ENCODE measurements at regions not wholly inside any gene's neighbourhood (a gene's known extent, or its start where the extent isn't known, plus 50 kb on each side); places are given as distances from the start of the nearest gene placed in this dataset.
A peak's percentile ranks its signal among the peaks of the same experiment; 100 is the strongest.

DNA sequence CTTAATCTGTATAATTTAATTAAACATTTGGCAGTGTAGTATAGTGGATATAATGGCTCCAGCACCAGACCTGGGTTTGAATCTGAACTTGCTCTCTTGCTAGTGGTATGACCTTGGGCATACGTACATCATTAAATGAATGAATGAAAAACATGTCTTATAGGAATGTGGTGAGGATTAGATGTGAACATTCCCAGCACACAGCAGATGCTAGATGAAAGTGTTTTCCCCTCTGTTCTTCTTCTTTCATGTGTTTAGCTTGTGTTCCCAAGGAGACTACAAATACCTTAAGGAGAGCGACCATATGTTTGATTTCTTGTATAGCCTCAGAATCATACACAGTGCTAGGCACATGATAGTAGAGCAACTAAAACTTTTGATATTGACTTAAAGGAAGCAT, 56.5 kb downstream of the CT47B1 start:
- DNase-seq, result no peak

DNA sequence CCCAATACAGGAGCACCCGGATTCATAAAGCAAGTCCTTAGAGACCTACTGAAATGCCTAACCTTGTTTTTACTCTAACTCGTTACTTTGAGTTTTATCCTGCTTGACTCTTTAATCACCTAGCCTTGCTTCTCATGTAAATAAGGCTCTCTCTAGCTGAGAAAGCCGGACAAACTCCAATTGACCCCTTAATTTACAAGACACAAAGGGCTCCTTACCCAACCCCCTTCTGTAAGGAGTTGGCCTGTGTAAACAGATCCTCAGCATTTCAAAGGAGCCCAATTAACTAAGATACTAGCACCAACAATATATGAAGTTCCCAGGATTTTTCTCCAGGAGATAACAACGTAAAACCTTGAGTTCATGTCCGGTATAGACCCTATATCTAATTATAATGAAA, 61.7 kb downstream of the CT47B1 start:
- DNase-seq, result no peak

DNA sequence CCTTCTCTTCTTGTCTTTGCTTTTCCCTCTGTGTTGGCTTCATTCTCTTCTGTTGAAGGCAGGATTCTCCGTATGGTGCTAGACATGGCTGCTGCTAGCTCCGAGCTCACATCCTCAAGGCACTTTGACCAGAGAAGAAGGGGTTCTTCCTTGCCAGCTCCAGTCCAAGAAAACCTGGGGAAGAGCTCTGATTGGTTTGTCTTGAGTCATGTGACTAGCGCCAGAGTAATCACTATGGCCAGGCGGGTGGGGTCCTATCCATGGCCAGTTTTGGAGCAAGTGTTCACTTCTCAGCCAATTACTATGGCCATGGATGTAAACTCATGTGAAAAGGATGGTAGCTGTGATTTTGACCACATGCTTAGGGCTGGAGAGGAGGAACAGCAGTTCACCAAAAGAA, 74.2 kb downstream of the CT47B1 start:
- DNase-seq, result no peak

DNA sequence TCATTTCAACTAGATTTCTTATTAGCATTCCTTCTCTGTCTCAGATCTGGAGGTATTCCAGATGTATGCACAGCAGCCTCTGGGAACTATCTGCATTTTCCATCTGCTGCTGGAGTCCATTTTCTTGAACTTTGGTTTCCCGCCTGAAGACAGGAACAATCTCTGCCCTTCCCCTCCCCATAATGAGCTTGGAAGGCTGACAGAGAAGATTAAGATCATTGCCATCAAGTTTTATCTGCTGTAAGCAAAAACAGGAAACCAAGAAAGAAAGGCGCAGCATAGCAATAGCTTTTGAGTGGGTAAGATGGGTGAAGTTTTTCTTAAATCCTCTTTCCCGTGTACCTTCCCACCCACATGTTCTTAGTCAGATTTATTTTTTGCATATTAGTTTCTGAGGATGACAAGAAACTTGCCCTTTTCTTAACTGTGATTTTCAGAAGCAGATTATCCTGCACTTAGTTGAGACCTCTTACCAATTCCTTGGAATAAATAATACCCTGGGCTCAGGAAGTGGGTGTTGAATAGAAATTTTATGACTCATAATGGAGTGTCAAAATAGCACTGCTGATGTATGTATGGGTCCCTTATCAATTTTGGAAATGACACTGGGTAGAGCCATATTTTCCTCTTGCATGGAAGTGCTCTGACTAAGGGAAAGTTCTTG, 78.3 kb downstream of the CT47B1 start:
- no peak for DNase-seq

DNA sequence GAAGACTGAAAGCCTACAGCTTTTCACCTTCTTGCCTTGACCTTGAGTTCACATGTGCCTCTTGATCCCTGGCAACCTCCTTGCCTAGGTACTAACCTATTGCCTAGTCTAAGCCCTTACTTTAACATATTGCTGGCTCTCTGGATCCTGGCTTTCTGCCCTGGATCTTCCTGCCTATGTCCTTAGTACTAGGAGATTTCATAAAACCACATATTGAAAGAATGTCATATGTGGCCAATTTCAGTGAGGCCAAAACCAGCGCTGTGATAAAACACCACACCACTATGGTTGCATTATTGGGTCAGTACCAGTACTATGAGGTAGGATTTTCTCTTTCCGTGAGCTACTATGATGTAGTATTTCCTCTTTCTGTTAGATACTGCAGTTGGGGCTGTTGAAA, 80.4 kb downstream of the CT47B1 start:
- no peak for DNase-seq

DNA sequence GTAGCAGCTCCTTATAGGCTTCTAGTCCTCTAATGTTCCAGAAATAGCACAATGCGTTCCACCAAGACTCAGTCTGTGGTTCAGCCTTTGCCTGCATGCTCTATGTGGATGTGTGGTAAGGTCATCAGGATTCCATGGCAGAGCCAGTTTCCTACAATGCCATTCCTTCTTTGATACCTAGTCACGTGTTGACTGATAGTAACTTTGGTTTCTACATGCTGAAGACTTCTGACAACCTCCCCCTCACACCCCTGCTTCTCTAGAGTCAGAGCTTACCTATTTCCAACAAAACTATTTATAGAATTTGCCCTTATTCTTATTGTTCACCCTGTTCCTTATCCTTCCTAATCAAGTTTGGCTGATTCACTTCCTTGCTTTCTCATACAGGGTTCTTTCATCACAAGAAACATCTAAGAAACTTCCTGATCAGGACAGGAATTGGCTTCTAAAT, 81.1 kb downstream of the CT47B1 start:
- DNase-seq, result no peak

DNA sequence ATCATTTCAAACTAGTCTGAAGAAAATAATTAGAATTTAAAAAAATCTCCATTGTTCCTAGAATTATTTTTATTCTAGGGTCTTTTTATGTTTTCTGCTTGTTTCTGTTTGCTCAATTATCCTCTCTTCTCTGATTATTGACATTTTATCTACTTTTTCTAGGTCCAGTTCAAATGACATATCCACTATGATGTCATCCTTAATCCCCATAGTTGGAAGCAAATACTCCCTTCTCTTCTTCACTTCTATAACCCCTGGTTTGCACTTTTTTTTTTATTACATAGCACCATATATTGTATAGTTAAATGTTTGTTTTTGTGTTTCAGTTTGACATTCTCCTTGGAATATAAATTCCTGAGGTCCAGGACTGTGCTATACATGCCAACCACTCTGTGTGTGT, 82.6 kb downstream of the CT47B1 start:
- no peak for DNase-seq

DNA sequence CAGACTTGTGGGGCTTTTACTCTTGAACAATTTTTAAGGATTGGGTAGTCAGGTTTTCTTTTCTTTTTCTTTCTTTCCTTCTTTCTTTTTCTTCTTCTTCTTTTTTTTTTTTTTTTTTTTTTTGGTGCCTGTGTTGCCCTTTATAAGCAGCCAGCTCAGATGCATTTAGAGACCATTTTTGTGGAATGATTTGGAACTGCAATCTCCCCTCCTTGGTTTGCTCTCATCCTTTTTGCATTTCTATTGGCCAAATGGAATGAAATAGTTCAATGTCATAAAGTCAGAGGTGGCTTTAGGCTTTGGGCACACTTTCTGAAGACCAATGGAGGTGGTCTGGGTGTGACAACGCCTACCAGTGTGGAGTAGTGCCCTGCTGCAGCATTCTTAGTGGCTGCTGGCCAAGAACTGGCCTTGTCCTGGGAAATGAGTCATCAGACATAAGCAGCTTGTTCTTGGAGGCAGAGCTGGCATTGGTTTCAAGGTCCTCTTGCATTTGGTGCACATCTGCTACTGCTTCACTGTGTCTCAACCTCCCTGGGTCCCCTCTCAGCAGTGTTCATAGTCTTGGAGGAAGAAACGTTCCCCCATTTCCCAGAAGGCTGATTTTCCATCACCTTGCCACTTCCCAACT, 84.5 kb downstream of the CT47B1 start:
- no peak for DNase-seq

DNA sequence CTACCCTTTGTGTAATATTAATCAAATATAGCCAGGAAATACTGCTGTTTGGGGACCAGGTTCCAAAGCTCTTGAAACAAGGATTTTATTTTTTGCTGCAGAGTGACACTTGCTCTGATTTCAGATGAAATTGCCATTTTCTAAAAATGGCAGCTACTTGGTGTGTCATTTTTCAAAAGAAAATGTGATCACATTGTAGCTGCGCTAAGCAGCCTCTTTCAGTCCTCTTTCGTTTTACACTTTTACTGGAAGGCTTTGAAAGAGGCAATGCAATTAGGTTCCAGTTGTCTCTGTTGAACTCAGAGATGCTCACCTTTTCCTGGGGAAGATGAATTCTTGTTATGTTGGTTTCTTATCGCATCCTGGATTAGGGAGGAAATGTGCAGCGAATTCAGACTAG, 85.1 kb downstream of the CT47B1 start:
- no peak for DNase-seq

DNA sequence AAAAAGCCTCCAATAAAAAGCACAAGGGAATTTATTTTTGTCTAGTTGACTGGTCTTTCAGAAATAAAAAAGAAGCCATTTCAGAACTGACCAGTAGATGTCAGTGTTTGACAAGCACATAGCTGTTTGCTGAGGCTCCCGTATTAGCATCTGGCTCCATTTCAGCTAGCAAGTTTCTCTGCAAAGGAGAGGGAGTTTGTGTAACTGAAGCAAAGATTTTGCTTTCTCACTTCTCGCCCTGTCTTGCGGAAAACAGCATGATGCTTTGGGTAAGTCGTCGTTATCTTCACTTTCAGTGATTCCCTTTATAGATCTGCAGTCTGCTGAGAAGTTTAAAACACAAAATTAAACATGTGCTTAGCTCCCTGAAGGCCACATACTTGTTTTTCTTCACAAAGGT, 85.5 kb downstream of the CT47B1 start:
- peak; percentile 47 for DNase-seq

DNA sequence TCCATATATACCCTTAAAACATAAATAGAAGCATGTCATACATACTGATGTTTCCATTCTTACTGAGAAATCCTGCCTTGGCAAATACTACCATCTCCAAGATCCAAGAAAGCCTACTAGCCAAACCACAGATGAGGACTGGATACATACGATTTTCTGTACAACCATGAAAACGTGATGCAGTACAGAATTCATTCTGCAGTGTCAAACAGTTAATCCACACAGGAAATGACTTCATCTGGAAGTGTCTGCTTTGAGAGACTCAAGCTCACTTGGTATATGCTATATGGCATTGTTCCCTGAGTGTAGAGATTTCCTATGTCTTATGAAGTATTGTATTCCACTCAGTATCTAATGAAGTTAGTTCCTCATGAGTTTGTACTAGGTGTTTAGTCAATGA, 94.3 kb downstream of the CT47B1 start:
- no peak for DNase-seq

DNA sequence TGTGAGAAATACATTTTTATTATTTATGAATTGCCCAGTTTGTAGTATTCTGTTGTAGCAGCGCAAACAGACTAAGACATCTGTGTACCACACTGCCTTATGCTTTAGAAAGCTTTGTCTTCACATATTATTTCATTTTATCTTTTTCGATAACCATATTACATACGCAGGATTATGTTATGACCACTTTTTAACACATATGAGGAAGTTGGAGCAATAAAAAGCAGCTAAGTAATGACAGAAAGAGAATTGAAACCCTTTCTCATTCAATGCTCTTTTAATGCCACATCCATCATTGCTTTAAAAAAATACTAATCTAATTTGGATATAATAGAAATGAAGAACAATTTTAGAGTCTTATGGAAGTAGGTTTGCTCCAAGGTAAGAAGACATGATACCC, 99.7 kb downstream of the CT47B1 start:
- DNase-seq, result no peak

DNA sequence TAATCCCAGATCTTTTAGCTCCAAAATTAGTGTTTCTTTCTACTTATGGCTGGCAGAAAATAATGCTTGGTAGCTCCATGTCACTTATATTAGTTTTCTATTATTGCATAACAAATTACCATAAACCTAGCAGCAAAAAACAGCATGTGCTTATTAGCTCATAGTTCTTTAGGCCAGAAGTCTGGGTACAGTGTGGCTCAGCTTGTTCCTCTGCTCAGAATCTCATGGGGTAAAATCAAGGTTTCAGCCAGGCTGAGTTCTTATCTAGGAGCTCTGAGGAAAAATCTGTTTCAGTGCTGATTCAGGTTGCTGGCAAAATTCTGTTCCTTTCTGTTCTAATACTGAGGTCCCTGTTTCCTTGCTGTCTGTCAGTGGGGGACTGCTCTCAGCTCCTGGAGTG, 101.1 kb downstream of the CT47B1 start:
- no peak for DNase-seq

DNA sequence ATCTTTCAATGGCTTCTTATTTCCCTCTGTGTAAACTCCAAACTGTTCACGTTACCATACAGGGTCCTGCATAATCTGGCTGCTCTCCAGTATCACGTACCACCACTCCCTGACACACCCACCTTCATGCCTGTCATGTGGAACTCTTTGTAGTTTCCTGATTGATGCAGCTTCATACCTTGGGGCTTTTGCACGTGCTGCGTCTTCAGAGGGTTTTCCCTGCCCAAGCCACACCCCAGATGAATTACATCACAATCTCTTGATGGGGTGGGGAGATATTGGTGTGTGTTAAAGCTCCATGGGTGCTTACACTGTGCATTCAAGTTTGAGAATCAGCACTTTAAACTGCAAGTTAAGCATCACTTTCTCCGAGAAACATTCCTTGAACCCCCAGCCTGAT, 101.9 kb downstream of the CT47B1 start:
- no peak for DNase-seq

DNA sequence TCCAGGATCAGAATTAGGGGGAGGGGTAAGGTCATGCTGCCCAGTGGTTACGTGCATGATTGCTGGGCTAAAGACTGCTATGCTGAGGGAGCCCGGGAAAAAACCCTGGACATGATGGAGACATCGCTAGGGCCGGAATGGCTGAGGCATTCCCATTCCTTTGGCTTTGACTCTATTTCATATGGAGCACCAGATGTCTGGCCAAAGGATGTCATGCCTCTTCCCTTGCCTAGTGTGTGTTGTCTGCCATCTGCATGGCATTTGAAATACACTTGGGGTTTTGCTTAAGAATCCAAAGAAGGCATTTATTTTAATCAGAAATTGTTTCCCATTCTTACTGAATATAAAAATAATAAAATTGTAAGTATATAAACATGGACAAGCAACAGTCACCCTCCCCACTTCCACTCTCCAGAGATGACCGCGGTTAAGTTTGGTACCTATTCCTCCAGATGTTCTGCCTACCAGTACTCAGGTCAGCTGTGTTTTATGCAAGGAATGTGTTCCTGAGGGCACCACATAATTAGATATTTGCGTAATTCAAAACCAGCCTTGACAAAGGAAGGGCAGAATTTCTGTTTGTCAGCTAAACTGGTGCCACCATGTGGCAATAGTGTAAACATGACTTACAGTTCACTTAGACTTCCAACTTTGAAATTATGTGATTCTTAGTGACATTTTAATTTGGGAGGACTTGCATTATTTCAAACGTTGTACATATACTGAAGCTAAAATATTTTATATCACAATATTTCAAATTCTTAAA, 105.9 kb downstream of the CT47B1 start:
- DNase-seq, result peak; percentile 22

DNA sequence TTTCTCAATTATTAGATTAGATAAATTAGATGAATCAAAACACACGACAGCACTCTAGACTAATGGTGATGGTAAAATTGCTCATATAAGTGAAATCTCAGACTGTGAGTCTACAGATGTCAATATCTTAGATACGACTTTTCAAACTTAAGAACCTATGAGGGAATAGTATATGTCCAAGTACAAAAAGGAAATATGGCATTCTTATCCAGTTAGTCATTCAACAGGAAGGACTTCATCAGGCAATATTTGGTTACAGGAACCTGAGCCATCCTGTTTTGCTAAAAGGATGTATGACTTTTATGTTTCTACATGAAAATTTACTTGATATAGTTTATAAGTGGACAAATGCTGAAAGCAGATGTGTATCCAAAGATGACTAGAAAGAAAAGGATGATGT, 107.0 kb downstream of the CT47B1 start:
- no peak for DNase-seq

DNA sequence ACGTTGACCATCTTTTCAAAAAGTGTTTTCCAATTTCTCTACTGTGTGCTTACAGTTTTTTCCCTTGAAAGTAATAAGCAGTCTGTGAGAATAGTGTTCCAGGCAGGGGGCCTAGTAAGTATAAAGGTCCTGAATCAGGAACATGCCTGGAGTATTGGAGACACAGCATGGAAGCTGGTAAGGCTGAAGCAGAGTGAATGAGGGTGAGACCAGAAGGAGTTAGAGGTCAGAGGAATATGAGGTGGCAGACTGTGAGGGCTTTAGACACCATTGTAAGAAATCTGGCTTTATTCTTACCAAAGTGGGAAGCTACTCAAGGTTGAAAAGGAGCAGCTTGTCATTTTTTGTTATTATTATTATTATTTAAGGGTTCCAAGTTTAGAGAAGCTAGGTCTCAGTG, 107.4 kb downstream of the CT47B1 start:
- DNase-seq, result no peak

DNA sequence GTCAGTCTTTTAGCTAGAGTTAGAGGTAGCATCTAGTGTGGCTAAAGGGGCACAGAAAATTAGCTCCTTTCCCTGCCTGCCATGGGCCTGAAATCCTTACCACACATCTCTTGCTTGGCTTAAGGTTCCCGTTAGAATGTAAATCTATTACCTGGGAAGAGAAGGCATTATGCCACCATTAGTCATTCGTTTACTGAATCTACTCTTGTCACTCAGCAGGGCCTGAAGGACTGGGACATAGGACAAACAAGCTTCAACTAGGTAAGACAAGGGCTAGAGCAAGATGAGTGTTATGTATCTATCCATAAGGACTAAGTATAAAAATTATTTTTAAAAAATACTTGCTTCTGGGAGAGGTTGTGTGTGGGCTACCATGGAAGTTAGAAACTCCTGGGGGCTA, 112.4 kb downstream of the CT47B1 start:
- no peak for DNase-seq

DNA sequence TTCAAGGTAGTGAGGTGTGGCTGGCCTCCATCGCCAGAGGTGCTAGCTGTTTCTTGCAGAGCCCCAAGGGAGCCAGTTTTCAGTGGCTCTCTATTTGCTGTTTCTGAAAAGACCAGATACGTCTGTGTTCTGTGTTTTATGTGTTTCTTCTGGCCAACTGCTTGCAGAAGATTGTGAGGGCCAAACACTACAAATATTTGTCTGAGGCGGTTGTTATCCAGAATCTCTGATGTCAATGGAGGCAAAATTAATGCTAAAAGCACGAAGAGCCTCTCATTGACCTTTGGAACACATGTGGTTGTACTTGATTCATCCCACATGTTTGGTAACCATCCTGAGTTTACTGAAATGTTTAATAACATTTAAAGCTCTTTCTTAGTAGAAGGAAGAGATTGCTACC, 113.9 kb downstream of the CT47B1 start:
- no peak for DNase-seq

DNA sequence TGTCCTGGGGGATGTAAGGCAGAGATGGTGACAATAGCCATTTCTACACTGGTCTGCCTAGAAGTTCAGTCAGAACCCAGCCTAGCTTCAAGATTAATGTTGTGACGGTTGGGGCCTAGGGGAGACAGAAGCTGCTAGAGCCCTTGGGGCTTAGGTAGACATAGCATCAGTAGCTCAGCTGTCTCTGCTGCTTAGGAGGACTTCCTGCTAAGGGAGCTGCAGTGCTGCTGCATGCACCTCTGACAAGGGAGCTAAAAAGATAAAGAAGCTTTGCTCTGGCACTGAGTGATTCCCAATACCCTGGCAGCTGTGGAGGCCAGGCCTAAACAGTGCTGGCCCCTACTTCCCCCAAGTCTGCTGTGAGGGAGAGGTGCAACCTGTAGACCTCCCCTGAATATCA, 116.0 kb downstream of the CT47B1 start:
- DNase-seq, result no peak

DNA sequence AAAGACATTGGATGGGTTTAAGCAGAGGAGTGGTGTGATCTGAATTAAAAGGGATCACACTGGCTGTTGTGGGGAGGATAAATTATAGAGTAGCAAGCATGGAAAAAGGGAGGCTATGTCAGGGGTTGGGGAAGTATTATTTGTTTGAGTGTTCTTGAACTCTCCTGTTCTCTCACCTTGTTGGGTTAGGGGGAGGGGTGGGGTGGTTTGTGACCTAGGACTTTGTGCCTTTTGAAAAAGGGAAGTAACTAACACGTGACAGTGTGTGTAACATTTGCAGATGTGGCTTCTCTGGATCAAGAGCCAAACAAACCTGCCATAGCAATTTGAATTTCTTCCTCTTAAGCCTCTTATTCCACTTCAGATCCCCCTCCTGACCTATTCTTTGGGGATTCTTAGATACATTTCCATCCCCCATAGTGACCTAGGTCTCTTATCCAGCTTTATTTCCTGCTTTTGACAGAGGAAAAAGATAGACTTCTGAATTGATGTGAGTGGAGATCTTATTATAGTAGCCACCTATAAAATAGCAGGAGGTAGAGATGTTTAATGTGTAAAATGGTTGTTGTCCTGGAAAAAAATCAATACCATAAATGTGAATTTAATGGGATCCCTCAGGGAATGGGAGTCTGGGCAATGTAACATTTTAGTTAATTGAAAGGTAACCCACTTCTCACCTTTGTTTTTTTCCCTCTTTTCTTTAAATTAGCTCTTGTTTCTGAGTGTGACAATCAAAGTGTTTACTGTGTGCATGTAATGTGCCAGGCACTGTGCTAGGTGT, 120.4 kb downstream of the CT47B1 start:
- DNase-seq, result no peak

DNA sequence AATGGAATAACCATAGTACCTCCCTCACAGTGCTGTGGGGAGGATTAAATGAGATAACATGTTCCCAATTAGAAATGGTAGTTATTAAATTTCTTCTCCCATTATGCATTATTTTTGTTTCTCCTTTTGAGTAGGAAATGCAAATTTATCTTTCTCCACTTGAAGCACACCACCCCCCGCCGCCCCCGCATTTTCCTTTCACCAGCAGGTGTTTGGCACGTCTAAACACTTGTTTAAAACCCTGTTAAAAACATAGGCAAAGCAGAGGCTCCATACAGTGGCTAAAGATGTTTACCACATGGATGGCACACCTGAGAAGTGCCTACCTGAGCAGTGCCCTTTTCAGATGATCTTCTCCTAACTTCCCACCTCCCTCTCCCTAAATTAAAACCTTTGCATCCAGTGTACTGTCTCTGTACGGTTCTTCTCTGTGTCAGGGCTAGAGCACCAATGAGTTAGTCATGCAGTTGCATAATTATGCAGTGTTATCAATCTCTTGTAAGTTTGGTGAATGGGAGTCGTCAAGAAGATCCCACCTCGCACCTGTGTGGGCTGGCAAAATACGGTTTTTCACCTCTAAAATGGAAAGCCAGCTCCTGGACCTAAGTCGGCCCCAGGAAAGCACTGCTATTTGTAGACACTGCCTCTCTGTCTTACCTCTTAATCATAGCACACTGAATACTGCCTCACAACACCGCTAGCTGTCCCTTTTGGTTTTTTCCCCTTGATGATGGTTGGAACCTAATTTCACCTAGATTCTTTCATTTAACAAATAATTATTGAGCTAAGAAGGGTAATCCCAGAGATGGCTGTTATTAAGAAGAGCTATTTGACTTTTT, 122.0 kb downstream of the CT47B1 start:
- no peak for DNase-seq
